Neural cell (in vitro differentiated cells): ENCODE measurements at regions not wholly inside any gene's neighbourhood (a gene's known extent, or its start where the extent isn't known, plus 50 kb on each side); places are given as distances from the start of the nearest gene placed in this dataset.

Experiments
- POLR2AphosphoS5 ChIP-seq: IDR thresholded peaks from 2 replicates; pipeline ENCODE4 v1.6.1; 2012
- TF ChIP-seq, protein P1 (sequence below): fragments of 450-650 bp; IDR thresholded peaks from 2 replicates; pipeline ENCODE4 v1.5.1; 2014; ENCODE audit warnings: antibody characterized with exemption, mild to moderate bottlenecking, moderate library complexity; ENCODE audit not compliant: poor library complexity, severe bottlenecking

DNA sequence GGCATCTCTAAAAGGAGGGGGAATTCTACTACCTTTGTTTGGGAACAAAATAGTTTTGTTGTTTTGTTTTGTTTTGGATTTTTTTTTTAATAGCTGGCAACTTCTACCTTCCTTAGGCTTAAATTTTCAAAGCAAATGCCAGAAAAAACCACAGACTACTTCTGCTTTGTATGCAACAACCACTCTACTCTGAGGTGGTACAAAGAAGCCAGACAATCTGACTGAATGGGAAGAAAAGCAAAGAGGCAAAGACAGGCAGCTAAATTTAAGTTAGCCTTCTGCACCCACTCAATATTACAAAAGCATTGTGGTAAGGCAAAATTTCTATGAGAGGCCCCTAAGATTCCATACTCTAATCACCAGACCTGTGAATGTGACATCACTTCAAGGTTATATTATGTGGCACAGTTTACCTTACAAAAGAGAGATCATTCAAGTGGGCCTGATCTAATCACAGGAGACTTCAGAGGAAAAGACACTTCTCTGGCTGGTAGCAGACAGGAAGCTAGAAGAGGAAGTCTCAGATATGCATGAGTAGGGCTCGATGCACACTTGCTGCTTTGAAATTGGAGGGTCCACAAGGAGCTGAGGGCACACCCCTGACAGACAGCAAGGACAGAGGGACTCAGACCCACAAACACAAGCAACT is 566.6 kb downstream of the RPS29 start:
- TF ChIP-seq POLR2AphosphoS5: no peak
- TF ChIP-seq, protein P1, sequence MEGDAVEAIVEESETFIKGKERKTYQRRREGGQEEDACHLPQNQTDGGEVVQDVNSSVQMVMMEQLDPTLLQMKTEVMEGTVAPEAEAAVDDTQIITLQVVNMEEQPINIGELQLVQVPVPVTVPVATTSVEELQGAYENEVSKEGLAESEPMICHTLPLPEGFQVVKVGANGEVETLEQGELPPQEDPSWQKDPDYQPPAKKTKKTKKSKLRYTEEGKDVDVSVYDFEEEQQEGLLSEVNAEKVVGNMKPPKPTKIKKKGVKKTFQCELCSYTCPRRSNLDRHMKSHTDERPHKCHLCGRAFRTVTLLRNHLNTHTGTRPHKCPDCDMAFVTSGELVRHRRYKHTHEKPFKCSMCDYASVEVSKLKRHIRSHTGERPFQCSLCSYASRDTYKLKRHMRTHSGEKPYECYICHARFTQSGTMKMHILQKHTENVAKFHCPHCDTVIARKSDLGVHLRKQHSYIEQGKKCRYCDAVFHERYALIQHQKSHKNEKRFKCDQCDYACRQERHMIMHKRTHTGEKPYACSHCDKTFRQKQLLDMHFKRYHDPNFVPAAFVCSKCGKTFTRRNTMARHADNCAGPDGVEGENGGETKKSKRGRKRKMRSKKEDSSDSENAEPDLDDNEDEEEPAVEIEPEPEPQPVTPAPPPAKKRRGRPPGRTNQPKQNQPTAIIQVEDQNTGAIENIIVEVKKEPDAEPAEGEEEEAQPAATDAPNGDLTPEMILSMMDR: no peak
